ENCODE measurements at regions not wholly inside any gene's neighbourhood (a gene's known extent, or its start where the extent isn't known, plus 50 kb on each side); places are given as distances from the start of the nearest gene placed in this dataset.

GRCh38 chr12:107490010-107490409 is 195.6 kb upstream of the PWP1 start:
- TF ChIP-seq TAF1 (IDR thresholded peaks at IDR 0.05; ENCODE audit: borderline replicate concordance, insufficient read depth, low read length) (no peak), SIN3A (IDR thresholded peaks at IDR 0.05; ENCODE audit: borderline replicate concordance, insufficient read depth, low read length) (no peak)
- TF ChIP-seq, protein P1, sequence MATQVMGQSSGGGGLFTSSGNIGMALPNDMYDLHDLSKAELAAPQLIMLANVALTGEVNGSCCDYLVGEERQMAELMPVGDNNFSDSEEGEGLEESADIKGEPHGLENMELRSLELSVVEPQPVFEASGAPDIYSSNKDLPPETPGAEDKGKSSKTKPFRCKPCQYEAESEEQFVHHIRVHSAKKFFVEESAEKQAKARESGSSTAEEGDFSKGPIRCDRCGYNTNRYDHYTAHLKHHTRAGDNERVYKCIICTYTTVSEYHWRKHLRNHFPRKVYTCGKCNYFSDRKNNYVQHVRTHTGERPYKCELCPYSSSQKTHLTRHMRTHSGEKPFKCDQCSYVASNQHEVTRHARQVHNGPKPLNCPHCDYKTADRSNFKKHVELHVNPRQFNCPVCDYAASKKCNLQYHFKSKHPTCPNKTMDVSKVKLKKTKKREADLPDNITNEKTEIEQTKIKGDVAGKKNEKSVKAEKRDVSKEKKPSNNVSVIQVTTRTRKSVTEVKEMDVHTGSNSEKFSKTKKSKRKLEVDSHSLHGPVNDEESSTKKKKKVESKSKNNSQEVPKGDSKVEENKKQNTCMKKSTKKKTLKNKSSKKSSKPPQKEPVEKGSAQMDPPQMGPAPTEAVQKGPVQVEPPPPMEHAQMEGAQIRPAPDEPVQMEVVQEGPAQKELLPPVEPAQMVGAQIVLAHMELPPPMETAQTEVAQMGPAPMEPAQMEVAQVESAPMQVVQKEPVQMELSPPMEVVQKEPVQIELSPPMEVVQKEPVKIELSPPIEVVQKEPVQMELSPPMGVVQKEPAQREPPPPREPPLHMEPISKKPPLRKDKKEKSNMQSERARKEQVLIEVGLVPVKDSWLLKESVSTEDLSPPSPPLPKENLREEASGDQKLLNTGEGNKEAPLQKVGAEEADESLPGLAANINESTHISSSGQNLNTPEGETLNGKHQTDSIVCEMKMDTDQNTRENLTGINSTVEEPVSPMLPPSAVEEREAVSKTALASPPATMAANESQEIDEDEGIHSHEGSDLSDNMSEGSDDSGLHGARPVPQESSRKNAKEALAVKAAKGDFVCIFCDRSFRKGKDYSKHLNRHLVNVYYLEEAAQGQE (IDR thresholded peaks at IDR 0.05; ENCODE audit: insufficient read depth in 1 of 2, low read depth in 2 of 2, low read length in 2 of 2): no peak
